HFFc6 (cell line): ENCODE measurements at regions not wholly inside any gene's neighbourhood (a gene's known extent, or its start where the extent isn't known, plus 50 kb on each side); places are given as distances from the start of the nearest gene placed in this dataset.

Experiments used
- DNase-seq: peaks from one replicate; pipeline ENCODE4 v3.0.0-alpha.2; 2018
- H3K27ac Mint-ChIP-seq: 2 replicates; pipeline ENCODE4 v1.8.0; 2020; ENCODE audit warnings: mild to moderate bottlenecking, mixed read lengths
- H3K27me3 Mint-ChIP-seq: 2 replicates; pipeline ENCODE4 v1.8.0; 2021; ENCODE audit warnings: mild to moderate bottlenecking, moderate library complexity, mixed read lengths; ENCODE audit not compliant: insufficient read depth
- H3K36me3 Mint-ChIP-seq: 2 replicates; pipeline ENCODE4 v1.8.0; 2021; ENCODE audit warnings: low read depth, mixed read lengths
- H3K4me1 Mint-ChIP-seq: 2 replicates; pipeline ENCODE4 v1.8.0; 2020; ENCODE audit warnings: low read depth, mixed read lengths
- H3K4me3 Mint-ChIP-seq: 2 replicates; pipeline ENCODE4 v1.8.0; 2020; ENCODE audit warnings: mild to moderate bottlenecking, moderate library complexity, mixed read lengths
- H3K9me3 Mint-ChIP-seq: 2 replicates; pipeline ENCODE4 v1.8.0; 2020; ENCODE audit warnings: mild to moderate bottlenecking, mixed read lengths
- CTCF ChIP-seq: fragments of 200-600 bp; sonication (generic); IDR thresholded peaks from 2 replicates; pipeline ENCODE4 v1.5.0; 2021; ENCODE audit warnings: antibody characterized with exemption, mild to moderate bottlenecking

GRCh38 chr20:60454491-60454890 is 496.3 kb downstream of the CDH26 start:
- Mint-ChIP-seq H3K4me1 (no peaks in the 10 kb centered on the region), H3K27ac (no peak overlapping the region), H3K27me3 (peaks cover 2% of the 10 kb centered on the region), H3K9me3 (peaks cover 23% of the 10 kb centered on the region), H3K36me3 (no peaks in the 10 kb centered on the region; the same call in 1 of the 2 replicates), H3K4me3 (no peak overlapping the region)
- DNase-seq: no peak
- TF ChIP-seq CTCF: no peak

GRCh38 chr20:60455272-60455671 is 497.0 kb downstream of the CDH26 start:
- peaks cover 2% of the 10 kb centered on the region for H3K27me3 Mint-ChIP-seq
- H3K4me3 Mint-ChIP-seq: no peak overlapping the region
- no peak for DNase-seq
- no peaks in the 10 kb centered on the region for H3K4me1 Mint-ChIP-seq
- TF ChIP-seq CTCF: no peak
- peaks cover 23% of the 10 kb centered on the region for H3K9me3 Mint-ChIP-seq
- no peak overlapping the region for H3K27ac Mint-ChIP-seq
- no peaks in the 10 kb centered on the region; the same call in 1 of the 2 replicates for H3K36me3 Mint-ChIP-seq

GRCh38 chr20:60459212-60459611 is 501.0 kb downstream of the CDH26 start:
- no peak for DNase-seq
- peaks cover 23% of the 10 kb centered on the region for H3K9me3 Mint-ChIP-seq
- H3K4me3 Mint-ChIP-seq: no peak overlapping the region
- no peaks in the 10 kb centered on the region; the same call in 1 of the 2 replicates for H3K36me3 Mint-ChIP-seq
- H3K4me1 Mint-ChIP-seq: no peaks in the 10 kb centered on the region
- H3K27me3 Mint-ChIP-seq: peaks cover 2% of the 10 kb centered on the region
- TF ChIP-seq CTCF: no peak
- no peak overlapping the region for H3K27ac Mint-ChIP-seq

- H3K36me3 Mint-ChIP-seq: no peaks in the 10 kb centered on the region; the same call in 1 of the 2 replicates
- H3K27me3 Mint-ChIP-seq: peaks cover 2% of the 10 kb centered on the region
- H3K4me1 Mint-ChIP-seq: no peaks in the 10 kb centered on the region
- H3K9me3 Mint-ChIP-seq: peaks cover 18% of the 10 kb centered on the region
- no peak for DNase-seq
- no peak overlapping the region for H3K4me3 Mint-ChIP-seq
- no peak for TF ChIP-seq CTCF
- H3K27ac Mint-ChIP-seq: no peak overlapping the region
These were observed 503.8 kb downstream of the CDH26 start for GRCh38 chr20:60461993-60462392.

- no peak for TF ChIP-seq CTCF
- no peak overlapping the region for H3K27ac Mint-ChIP-seq
- H3K4me3 Mint-ChIP-seq: no peak overlapping the region
- DNase-seq: no peak
- H3K27me3 Mint-ChIP-seq: no peaks in the 10 kb centered on the region; the same call in 1 of the 2 replicates
- no peaks in the 10 kb centered on the region for H3K4me1 Mint-ChIP-seq
- H3K36me3 Mint-ChIP-seq: no peaks in the 10 kb centered on the region
- H3K9me3 Mint-ChIP-seq: peaks cover 10% of the 10 kb centered on the region; the same call in 1 of the 2 replicates
These were observed 505.6 kb downstream of the CDH26 start for GRCh38 chr20:60463798-60464197.

- Mint-ChIP-seq H3K9me3 (peaks cover 9% of the 10 kb centered on the region), H3K4me1 (no peaks in the 10 kb centered on the region), H3K4me3 (no peak overlapping the region), H3K27me3 (no peaks in the 10 kb centered on the region; the same call in 1 of the 2 replicates), H3K36me3 (no peaks in the 10 kb centered on the region), H3K27ac (no peak overlapping the region)
- DNase-seq: no peak
- TF ChIP-seq CTCF: no peak
These were observed 507.2 kb downstream of the CDH26 start for GRCh38 chr20:60465439-60465838.
